ENCODE measurements at regions not wholly inside any gene's neighbourhood (a gene's known extent, or its start where the extent isn't known, plus 50 kb on each side); places are given as distances from the start of the nearest gene placed in this dataset.

- H3K4me1 ChIP-seq (ENCODE audit: control insufficient read depth, insufficient read depth, low read length), result no peaks in the 10 kb centered on the region
- no peaks in the 10 kb centered on the region for H3K9me3 ChIP-seq (replicated peaks; ENCODE audit: control insufficient read depth, insufficient read depth, low read length)
- WGBS (ENCODE audit: insufficient coverage, insufficient replicate concordance, low lambda C conversion rate, missing lambda C conversion rate), result 2% methylated on average over 3 of the region's 3 CpGs
- DNase-seq (ENCODE audit: low read depth, low spot score), result no peak
- no peak overlapping the region for H3K27ac ChIP-seq (ENCODE audit: control insufficient read depth, insufficient read depth)
- ChIA-PET RAD21 (ENCODE audit: unreplicated experiment) (no interaction called here), SMC1A (ENCODE audit: uncharacterized antibody, unreplicated experiment) (no interaction called here), CTCF (no interaction called here), POLR2A (no interaction called here)
- H3K79me2 ChIP-seq (ENCODE audit: control insufficient read depth, insufficient read depth, low read length), result no peaks in the 10 kb centered on the region
- no TSS peak for BruUV-seq (replicated peaks)
- H3K9ac ChIP-seq (ENCODE audit: control insufficient read depth, insufficient read depth, low read length), result no peak overlapping the region
- intact Hi-C loops (cut with micrococcal nuclease; ENCODE audit: unreplicated experiment), result no loop called here
- ATAC-seq, result no peak
- no peaks in the 10 kb centered on the region for H4K20me1 ChIP-seq (ENCODE audit: control insufficient read depth, insufficient read depth)
- H2AFZ ChIP-seq (ENCODE audit: control insufficient read depth, low read depth, low read length), result no peak overlapping the region
- TF ChIP-seq BCLAF1 (IDR thresholded peaks at IDR 0.05) (no peak), KDM1A (IDR thresholded peaks at IDR 0.05; ENCODE audit: borderline replicate concordance) (no peak), HDGF (IDR thresholded peaks at IDR 0.05) (no peak), CEBPZ (IDR thresholded peaks at IDR 0.05; ENCODE audit: low read depth, low read length) (no peak), ZNF384 (IDR thresholded peaks at IDR 0.05; ENCODE audit: borderline replicate concordance, low read depth, low read length) (no peak), NR2C2 (IDR thresholded peaks at IDR 0.05; ENCODE audit: borderline replicate concordance, control insufficient read depth, insufficient read length, low read depth) (no peak), SUPT20H (IDR thresholded peaks at IDR 0.05; ENCODE audit: borderline replicate concordance, control insufficient read depth, low read depth, low read length) (no peak), CBFB (IDR thresholded peaks at IDR 0.05; ENCODE audit: low read depth) (no peak), NR2F1 (conservative IDR thresholded peaks at IDR 0.05) (no peak), PKNOX1 (IDR thresholded peaks at IDR 0.05) (no peak), JUNB (IDR thresholded peaks at IDR 0.05) (no peak), POLR2AphosphoS2 (IDR thresholded peaks at IDR 0.05; ENCODE audit: low read depth, low read length) (no peak)
- no peak for FAIRE-seq
- no peak overlapping the region for H3K4me3 ChIP-seq
- H3K27me3 ChIP-seq (replicated peaks in 1 of 2; ENCODE audit: control insufficient read depth in 2 of 2, insufficient read depth in 2 of 2, low read length in 1 of 2), result peaks cover 0 to 1% of the 10 kb centered on the region in 2 experiments; a peak in 1 of 4 replicates
- no peak overlapping the region for H3K4me2 ChIP-seq (ENCODE audit: control insufficient read depth, insufficient read depth)
- in situ Hi-C loops (cut with MboI), result no loop called here
- no peaks in the 10 kb centered on the region for H3K36me3 ChIP-seq (ENCODE audit: control insufficient read depth in 2 of 2, insufficient read depth in 2 of 2, low read length in 1 of 2)
Observed at GRCh38 chr9:88750832-88751360, 215.9 kb downstream of the NXNL2 start.
